GM12878 (cell line): ENCODE measurements at regions not wholly inside any gene's neighbourhood (a gene's known extent, or its start where the extent isn't known, plus 50 kb on each side); places are given as distances from the start of the nearest gene placed in this dataset.

Experiments
- ATAC-seq: fragments of 200-7000 bp; cut with Tn5 transposase; 3 replicates; pipeline ENCODE4 v1.9.1; 2020; ENCODE audit warnings: mild to moderate bottlenecking, moderate library complexity
- BruUV-seq: library from RNA; stranded (reverse); fragments of 400-500 nt; replicated peaks from 2 replicates; lab custom pipeline; 2021; lab: Mats Ljungman, UMichigan
- CTCF ChIA-PET: fragments of 300-600 bp; sonication (Branson Sonifier 250); formaldehyde crosslinking; extraction: SDS; loops from one replicate; lab custom pipeline; 2021; ENCODE audit warnings: inconsistent platforms; lab: Yijun Ruan, JAX
- POLR2A ChIA-PET: fragments of 350-600 bp; formaldehyde crosslinking; extraction: SDS; loops from one replicate; lab custom pipeline; 2021; ENCODE audit warnings: inconsistent platforms; lab: Charles Lee
- RAD21 ChIA-PET: fragments of 300-600 bp; sonication (Branson Sonifier 250); formaldehyde crosslinking; loops from one replicate; lab custom pipeline; 2023; ENCODE audit warnings: antibody characterized with exemption; ENCODE audit not compliant: unreplicated experiment; lab: Charles Lee
- SMC1A ChIA-PET: fragments of 300-600 bp; sonication (Branson Sonifier 250); formaldehyde crosslinking; loops from one replicate; lab custom pipeline; 2023; ENCODE audit not compliant: unreplicated experiment, uncharacterized antibody; lab: Charles Lee
- DNase-seq: peaks from one replicate; pipeline ENCODE4 v3.0.0-alpha.2; 2011; ENCODE audit warnings: low read depth, low spot score
- FAIRE-seq: peaks from 3 replicates; lab custom pipeline; 2011; peaks lifted over from hg19 to GRCh38; lab: Jason Lieb, UNC
- H2AFZ ChIP-seq: 2 replicates; pipeline ENCODE4 v1.6.0; 2011; ENCODE audit warnings: low read depth, low read length, control low read depth; ENCODE audit not compliant: control insufficient read depth
- H3K27ac ChIP-seq: 2 replicates; pipeline ENCODE4 v1.5.1; 2011; ENCODE audit warnings: control low read depth; ENCODE audit not compliant: control insufficient read depth, insufficient read depth
- H3K27me3 ChIP-seq, 2 experiments: replicated peaks in 1 of 2; 2 replicates each; pipeline versions ENCODE4 v1.6.0 to v1.6.1; 2011; ENCODE audit warnings: low read length in 1 of 2; ENCODE audit not compliant: control insufficient read depth in 2 of 2, insufficient read depth in 2 of 2
- H3K36me3 ChIP-seq, 2 experiments: 2 replicates each; pipeline ENCODE4 v1.5.1; 2011; ENCODE audit warnings: low read length in 1 of 2; ENCODE audit not compliant: control insufficient read depth in 2 of 2, insufficient read depth in 2 of 2
- H3K4me1 ChIP-seq: 2 replicates; pipeline ENCODE4 v1.6.1; 2011; ENCODE audit warnings: mild to moderate bottlenecking, low read length, moderate library complexity, mixed read lengths; ENCODE audit not compliant: control insufficient read depth, insufficient read depth
- H3K4me2 ChIP-seq: 2 replicates; pipeline ENCODE4 v1.6.0; 2011; ENCODE audit warnings: control low read depth; ENCODE audit not compliant: control insufficient read depth, insufficient read depth
- H3K4me3 ChIP-seq: fragments of 200-600 bp; sonication (generic); 2 replicates; pipeline ENCODE4 v1.5.1; 2016
- H3K79me2 ChIP-seq: 2 replicates; pipeline ENCODE4 v1.6.0; 2011; ENCODE audit warnings: low read length; ENCODE audit not compliant: control insufficient read depth, insufficient read depth
- H3K9ac ChIP-seq: 2 replicates; pipeline ENCODE4 v1.8.0; 2011; ENCODE audit warnings: low read length, control low read depth, mixed read lengths; ENCODE audit not compliant: control insufficient read depth, insufficient read depth
- H3K9me3 ChIP-seq: replicated peaks from 3 replicates; pipeline ENCODE4 v1.5.1; 2011; ENCODE audit warnings: mild to moderate bottlenecking, low read length; ENCODE audit not compliant: control insufficient read depth, insufficient read depth
- H4K20me1 ChIP-seq: 2 replicates; pipeline ENCODE4 v1.6.0; 2011; ENCODE audit not compliant: control insufficient read depth, insufficient read depth
- CHD4 ChIP-seq: fragments of 200-600 bp; sonication (generic); IDR thresholded peaks from 2 replicates; pipeline ENCODE4 v1.6.1; 2016; ENCODE audit warnings: mild to moderate bottlenecking
- FOXK2 ChIP-seq: fragments of 450-650 bp; IDR thresholded peaks from 2 replicates; pipeline ENCODE4 v1.6.1; 2017; ENCODE audit warnings: mild to moderate bottlenecking, moderate library complexity
- HDAC6 ChIP-seq: fragments of 200-600 bp; sonication (generic); IDR thresholded peaks from one replicate; pipeline ENCODE4 v1.8.0; 2017; ENCODE audit warnings: antibody characterized with exemption; ENCODE audit not compliant: unreplicated experiment
- KAT2A ChIP-seq: conservative IDR thresholded peaks from 2 replicates; pipeline ENCODE4 v1.6.1; 2011; ENCODE audit warnings: low read depth, low read length; ENCODE audit not compliant: control insufficient read depth
- NFIC ChIP-seq: IDR thresholded peaks from 2 replicates; pipeline ENCODE4 v1.6.1; 2012; ENCODE audit warnings: low read depth, mild to moderate bottlenecking, inconsistent platforms, low read length, moderate library complexity
- TARDBP ChIP-seq: IDR thresholded peaks from 2 replicates; pipeline ENCODE4 v1.6.1; 2016; ENCODE audit warnings: borderline replicate concordance
- whole genome bisulfite sequencing: methylation state at CpG from one replicate; pipeline ENCODE4 v1.1.6; 2016; ENCODE audit warnings: low lambda C conversion rate; ENCODE audit not compliant: insufficient replicate concordance, insufficient coverage; ENCODE audit errors: missing lambda C conversion rate; 5-methylcytosine and 5-hydroxymethylcytosine counted together
- in situ Hi-C: fragments of 300-500 bp; cut with MboI; formaldehyde crosslinking; loops from 9 replicates; pipeline ENCODE4 v1.14.3; 2018; ENCODE audit warnings: mixed read lengths
- intact Hi-C: fragments of 100-400 bp; cut with micrococcal nuclease; formaldehyde crosslinking; loops from one replicate; pipeline ENCODE4 v1.14.2; 2022; ENCODE audit not compliant: unreplicated experiment
- TF ChIP-seq, protein P1 (sequence below): IDR thresholded peaks from 2 replicates; pipeline ENCODE4 v1.6.1; 2012; ENCODE audit warnings: improper control_type of control experiment, low read depth, low read length; ENCODE audit not compliant: insufficient replicate concordance

- TF ChIP-seq KAT2A, result no peak
- no peak for TF ChIP-seq CHD4
- no peak for TF ChIP-seq HDAC6
- TF ChIP-seq TARDBP, result no peak
These were observed 553.6 kb downstream of the EPHB1 start (continued) for GRCh38 chr3:135348690-135349089.

DNA sequence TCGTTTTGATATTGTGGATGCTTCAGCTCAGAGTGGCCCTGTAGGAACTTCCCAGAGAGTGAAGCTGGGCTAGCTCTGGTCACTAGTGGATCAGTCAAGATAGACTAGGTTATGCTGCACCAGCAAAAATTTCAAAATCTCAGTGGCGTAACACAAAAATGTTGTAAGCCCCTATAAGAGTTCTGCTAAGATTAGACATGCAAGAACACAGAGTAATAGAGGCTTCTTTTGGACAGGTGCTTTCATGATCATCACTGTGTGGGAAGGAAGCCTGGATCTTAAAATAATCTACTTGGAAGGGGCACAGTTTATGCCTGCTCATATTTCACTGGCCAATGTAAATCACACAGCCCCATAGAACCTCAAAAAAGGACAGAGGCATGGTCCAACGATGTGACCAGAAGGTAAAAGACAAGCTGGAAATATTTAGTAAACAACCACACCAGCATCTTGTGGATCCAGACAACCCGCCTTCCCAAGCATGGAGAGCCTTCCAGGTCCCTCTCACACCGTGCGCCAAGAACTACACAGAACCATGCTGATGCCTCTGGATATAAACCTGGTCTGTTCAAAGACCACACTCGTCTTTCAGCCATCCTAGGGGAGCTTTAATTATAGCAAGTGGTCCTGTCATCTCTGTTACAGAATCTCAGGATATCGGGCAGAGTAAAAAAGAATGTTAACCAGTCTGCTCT is 554.3 kb downstream of the EPHB1 start:
- H3K4me1 ChIP-seq, result no peaks in the 10 kb centered on the region
- H2AFZ ChIP-seq, result no peak overlapping the region
- no peak for TF ChIP-seq NFIC
- TF ChIP-seq, protein P1, sequence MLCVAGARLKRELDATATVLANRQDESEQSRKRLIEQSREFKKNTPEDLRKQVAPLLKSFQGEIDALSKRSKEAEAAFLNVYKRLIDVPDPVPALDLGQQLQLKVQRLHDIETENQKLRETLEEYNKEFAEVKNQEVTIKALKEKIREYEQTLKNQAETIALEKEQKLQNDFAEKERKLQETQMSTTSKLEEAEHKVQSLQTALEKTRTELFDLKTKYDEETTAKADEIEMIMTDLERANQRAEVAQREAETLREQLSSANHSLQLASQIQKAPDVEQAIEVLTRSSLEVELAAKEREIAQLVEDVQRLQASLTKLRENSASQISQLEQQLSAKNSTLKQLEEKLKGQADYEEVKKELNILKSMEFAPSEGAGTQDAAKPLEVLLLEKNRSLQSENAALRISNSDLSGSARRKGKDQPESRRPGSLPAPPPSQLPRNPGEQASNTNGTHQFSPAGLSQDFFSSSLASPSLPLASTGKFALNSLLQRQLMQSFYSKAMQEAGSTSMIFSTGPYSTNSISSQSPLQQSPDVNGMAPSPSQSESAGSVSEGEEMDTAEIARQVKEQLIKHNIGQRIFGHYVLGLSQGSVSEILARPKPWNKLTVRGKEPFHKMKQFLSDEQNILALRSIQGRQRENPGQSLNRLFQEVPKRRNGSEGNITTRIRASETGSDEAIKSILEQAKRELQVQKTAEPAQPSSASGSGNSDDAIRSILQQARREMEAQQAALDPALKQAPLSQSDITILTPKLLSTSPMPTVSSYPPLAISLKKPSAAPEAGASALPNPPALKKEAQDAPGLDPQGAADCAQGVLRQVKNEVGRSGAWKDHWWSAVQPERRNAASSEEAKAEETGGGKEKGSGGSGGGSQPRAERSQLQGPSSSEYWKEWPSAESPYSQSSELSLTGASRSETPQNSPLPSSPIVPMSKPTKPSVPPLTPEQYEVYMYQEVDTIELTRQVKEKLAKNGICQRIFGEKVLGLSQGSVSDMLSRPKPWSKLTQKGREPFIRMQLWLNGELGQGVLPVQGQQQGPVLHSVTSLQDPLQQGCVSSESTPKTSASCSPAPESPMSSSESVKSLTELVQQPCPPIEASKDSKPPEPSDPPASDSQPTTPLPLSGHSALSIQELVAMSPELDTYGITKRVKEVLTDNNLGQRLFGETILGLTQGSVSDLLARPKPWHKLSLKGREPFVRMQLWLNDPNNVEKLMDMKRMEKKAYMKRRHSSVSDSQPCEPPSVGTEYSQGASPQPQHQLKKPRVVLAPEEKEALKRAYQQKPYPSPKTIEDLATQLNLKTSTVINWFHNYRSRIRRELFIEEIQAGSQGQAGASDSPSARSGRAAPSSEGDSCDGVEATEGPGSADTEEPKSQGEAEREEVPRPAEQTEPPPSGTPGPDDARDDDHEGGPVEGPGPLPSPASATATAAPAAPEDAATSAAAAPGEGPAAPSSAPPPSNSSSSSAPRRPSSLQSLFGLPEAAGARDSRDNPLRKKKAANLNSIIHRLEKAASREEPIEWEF, result no peak
- no peak for TF ChIP-seq FOXK2
- H4K20me1 ChIP-seq, result no peaks in the 10 kb centered on the region
- no peak overlapping the region for H3K27ac ChIP-seq
- no peaks in the 10 kb centered on the region for H3K9me3 ChIP-seq
- H3K9ac ChIP-seq, result no peak overlapping the region
- intact Hi-C loops (no loop called here), in situ Hi-C loops (no loop called here)
- H3K4me3 ChIP-seq, result no peak overlapping the region
- FAIRE-seq (no peak), ATAC-seq (no peak), DNase-seq (no peak)
- no peaks in the 10 kb centered on the region for H3K79me2 ChIP-seq
- no peak overlapping the region for H3K4me2 ChIP-seq
- ChIA-PET SMC1A (interaction anchor here (1.1 kb wide), 1 partner anchor 12 kb away, joined by 3 read pairs; no protein-coding TSS in a partner anchor), RAD21 (no interaction called here), CTCF (no interaction called here), POLR2A (interaction anchor here (0.5 kb wide), 1 partner anchor 54 kb away, joined by 4 read pairs; no protein-coding TSS in a partner anchor)
- H3K27me3 ChIP-seq, result no peaks in the 10 kb centered on the region; a peak in 1 of 4 replicates
- no TSS peak for BruUV-seq
- 42% methylated on average over 8 of the region's 8 CpGs for WGBS
- H3K36me3 ChIP-seq, result no peaks in the 10 kb centered on the region
